COLO668 (cell line): ENCODE measurements at regions not wholly inside any gene's neighbourhood (a gene's known extent, or its start where the extent isn't known, plus 50 kb on each side); places are given as distances from the start of the nearest gene placed in this dataset.
"Not testable (repeated sequence)": the region's sequence is repeated elsewhere in the genome, so short reads cannot be mapped to it uniquely, and the experiment has no call there.

Experiments
- DNase-seq: peaks from one replicate; lab custom pipeline; 2025; ENCODE audit not compliant: unreplicated experiment; lab: John Stamatoyannopoulos, UW

- no peak for DNase-seq
Measured at GRCh38 chr1:181324797-181325616, 158.3 kb upstream of the CACNA1E start.

GRCh38 chr1:181325765-181326164 is 157.6 kb upstream of the CACNA1E start:
- not testable (repeated sequence) for DNase-seq

- no peak for DNase-seq
Measured at GRCh38 chr1:181326348-181326747, 157.0 kb upstream of the CACNA1E start.

GRCh38 chr1:181327796-181328195 is 155.5 kb upstream of the CACNA1E start:
- DNase-seq: no peak

- DNase-seq: no peak
Measured at GRCh38 chr1:181334724-181335123, 148.6 kb upstream of the CACNA1E start.

GRCh38 chr1:181335631-181336030 is 147.7 kb upstream of the CACNA1E start:
- DNase-seq: no peak

- no peak for DNase-seq
Measured at GRCh38 chr1:181341026-181341632, 142.2 kb upstream of the CACNA1E start.

- no peak for DNase-seq
Measured at GRCh38 chr1:181344091-181344490, 139.2 kb upstream of the CACNA1E start.

- no peak for DNase-seq
Measured at GRCh38 chr1:181345146-181345545, 138.2 kb upstream of the CACNA1E start.

- no peak for DNase-seq
Measured at GRCh38 chr1:181347495-181348390, 135.6 kb upstream of the CACNA1E start.

GRCh38 chr1:181349512-181349911 is 133.8 kb upstream of the CACNA1E start:
- no peak for DNase-seq

- DNase-seq: no peak
Measured at GRCh38 chr1:181350131-181350530, 133.2 kb upstream of the CACNA1E start.

- DNase-seq: no peak
Measured at GRCh38 chr1:181351740-181352139, 131.6 kb upstream of the CACNA1E start.

GRCh38 chr1:181352695-181353094 is 130.6 kb upstream of the CACNA1E start:
- no peak for DNase-seq

- no peak for DNase-seq
Measured at GRCh38 chr1:181353526-181353925, 129.8 kb upstream of the CACNA1E start.

GRCh38 chr1:181354865-181355264 is 128.5 kb upstream of the CACNA1E start:
- DNase-seq: no peak

GRCh38 chr1:181356505-181357340 is 126.6 kb upstream of the CACNA1E start:
- no peak for DNase-seq

- no peak for DNase-seq
Measured at GRCh38 chr1:181359012-181359411, 124.3 kb upstream of the CACNA1E start.

- no peak for DNase-seq
Measured at GRCh38 chr1:181364801-181365200, 118.5 kb upstream of the CACNA1E start.

- no peak for DNase-seq
Measured at GRCh38 chr1:181366910-181367309, 116.4 kb upstream of the CACNA1E start.

- no peak for DNase-seq
Measured at GRCh38 chr1:181369416-181369815, 113.9 kb upstream of the CACNA1E start.
